ENCODE measurements at regions not wholly inside any gene's neighbourhood (a gene's known extent, or its start where the extent isn't known, plus 50 kb on each side); places are given as distances from the start of the nearest gene placed in this dataset.

GRCh38 chr4:35228313-35228712, 1016.0 kb downstream of the ARAP2 start:
- Histone ChIP-seq H3K4me3 (ENCODE audit: insufficient read length, low read depth) (no peak overlapping the region), H3K4me1 (ENCODE audit: insufficient read depth, insufficient read length) (no peaks in the 10 kb centered on the region), H3K9me3 (ENCODE audit: insufficient read depth, low read length) (no peaks in the 10 kb centered on the region), H3K9ac (ENCODE audit: insufficient read length, low read depth) (no peak overlapping the region), H3K27me3 (ENCODE audit: insufficient read depth, insufficient read length) (no peaks in the 10 kb centered on the region), H3K36me3 (ENCODE audit: insufficient read depth, insufficient read length, low read length) (no peaks in the 10 kb centered on the region)
- no peak for DNase-seq (ENCODE audit: low read depth, low spot score)
- TF ChIP-seq SUZ12 (IDR thresholded peaks at IDR 0.05; ENCODE audit: extremely low read depth, insufficient read depth, insufficient read length): no peak
- TF ChIP-seq ZNF274 (IDR thresholded peaks at IDR 0.05; ENCODE audit: low read depth, low read length): no peak
- TF ChIP-seq YY1 (IDR thresholded peaks at IDR 0.05; ENCODE audit: insufficient read depth, insufficient read length): no peak

DNA sequence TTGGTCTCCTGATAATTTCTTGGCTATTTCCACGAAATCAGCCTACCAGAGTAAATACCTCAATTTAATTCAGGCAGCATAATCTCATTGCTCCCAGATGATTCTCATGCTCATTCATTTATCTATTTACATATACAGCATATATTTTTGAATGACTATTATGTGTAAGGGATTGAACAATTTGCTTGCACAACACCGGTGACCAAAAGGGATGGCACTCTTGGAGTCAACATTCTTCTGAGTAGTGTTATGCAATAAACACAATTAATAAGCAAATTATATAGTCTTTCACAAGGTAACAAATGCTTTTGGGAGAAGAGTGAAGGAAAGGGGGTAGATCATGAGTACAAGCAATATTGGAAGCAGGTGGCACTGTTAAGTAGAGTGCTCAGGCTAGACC, 1015.3 kb downstream of the ARAP2 start:
- Histone ChIP-seq H3K9me3 (ENCODE audit: insufficient read depth, low read length) (0 out of 2 replicates have a peak, but pooled peaks cover 1% of the 10 kb centered on the region), H3K9ac (ENCODE audit: insufficient read length, low read depth) (no peak overlapping the region), H3K36me3 (ENCODE audit: insufficient read depth, insufficient read length, low read length) (no peaks in the 10 kb centered on the region), H3K4me1 (ENCODE audit: insufficient read depth, insufficient read length) (no peaks in the 10 kb centered on the region), H3K27me3 (ENCODE audit: insufficient read depth, insufficient read length) (no peaks in the 10 kb centered on the region), H3K4me3 (ENCODE audit: insufficient read length, low read depth) (no peak overlapping the region)
- no peak for DNase-seq (ENCODE audit: low read depth, low spot score)
- no peak for TF ChIP-seq ZNF274 (IDR thresholded peaks at IDR 0.05; ENCODE audit: low read depth, low read length)
- no peak for TF ChIP-seq SUZ12 (IDR thresholded peaks at IDR 0.05; ENCODE audit: extremely low read depth, insufficient read depth, insufficient read length)
- TF ChIP-seq YY1 (IDR thresholded peaks at IDR 0.05; ENCODE audit: insufficient read depth, insufficient read length): no peak

DNA sequence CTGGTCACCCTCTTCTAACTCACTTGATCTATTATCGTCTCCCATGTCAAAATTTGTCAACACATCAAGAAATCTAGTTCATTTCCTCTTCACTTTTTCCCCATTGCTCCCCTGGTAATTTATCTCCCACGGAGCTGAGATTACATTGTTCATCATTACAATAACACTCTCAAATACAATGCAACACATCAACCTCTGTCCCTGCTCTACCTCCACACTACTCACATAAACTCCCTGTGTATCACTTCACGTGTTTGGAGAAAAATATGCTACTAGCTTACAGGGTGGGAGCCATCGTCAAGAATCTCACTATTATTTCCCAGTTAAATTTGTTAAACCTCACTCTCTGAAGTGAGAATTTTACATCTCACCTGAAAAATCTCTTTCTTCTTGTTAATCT, 1006.4 kb downstream of the ARAP2 start:
- no peaks in the 10 kb centered on the region for H3K27me3 ChIP-seq (ENCODE audit: insufficient read depth, insufficient read length)
- no peak overlapping the region for H3K4me3 ChIP-seq (ENCODE audit: insufficient read length, low read depth)
- TF ChIP-seq YY1 (IDR thresholded peaks at IDR 0.05; ENCODE audit: insufficient read depth, insufficient read length): no peak
- TF ChIP-seq ZNF274 (IDR thresholded peaks at IDR 0.05; ENCODE audit: low read depth, low read length): no peak
- no peak for TF ChIP-seq SUZ12 (IDR thresholded peaks at IDR 0.05; ENCODE audit: extremely low read depth, insufficient read depth, insufficient read length)
- H3K9me3 ChIP-seq (ENCODE audit: insufficient read depth, low read length): peaks cover 9% of the 10 kb centered on the region; the same call in 1 of the 2 replicates
- H3K36me3 ChIP-seq (ENCODE audit: insufficient read depth, insufficient read length, low read length): no peaks in the 10 kb centered on the region
- no peak overlapping the region for H3K9ac ChIP-seq (ENCODE audit: insufficient read length, low read depth)
- H3K4me1 ChIP-seq (ENCODE audit: insufficient read depth, insufficient read length): no peaks in the 10 kb centered on the region
- no peak for DNase-seq (ENCODE audit: low read depth, low spot score)

GRCh38 chr4:35238793-35239192, 1005.5 kb downstream of the ARAP2 start:
- TF ChIP-seq YY1 (IDR thresholded peaks at IDR 0.05; ENCODE audit: insufficient read depth, insufficient read length) (no peak), SUZ12 (IDR thresholded peaks at IDR 0.05; ENCODE audit: extremely low read depth, insufficient read depth, insufficient read length) (no peak), ZNF274 (IDR thresholded peaks at IDR 0.05; ENCODE audit: low read depth, low read length) (no peak)
- no peak overlapping the region for H3K9ac ChIP-seq (ENCODE audit: insufficient read length, low read depth)

GRCh38 chr4:35246493-35246892, 997.8 kb downstream of the ARAP2 start:
- Histone ChIP-seq H3K4me1 (ENCODE audit: insufficient read depth, insufficient read length) (no peaks in the 10 kb centered on the region), H3K27me3 (ENCODE audit: insufficient read depth, insufficient read length) (no peaks in the 10 kb centered on the region), H3K4me3 (ENCODE audit: insufficient read length, low read depth) (no peak overlapping the region), H3K9me3 (ENCODE audit: insufficient read depth, low read length) (peaks cover 2% of the 10 kb centered on the region; the same call in 1 of the 2 replicates), H3K36me3 (ENCODE audit: insufficient read depth, insufficient read length, low read length) (no peaks in the 10 kb centered on the region), H3K9ac (ENCODE audit: insufficient read length, low read depth) (no peak overlapping the region)
- TF ChIP-seq ZNF274 (IDR thresholded peaks at IDR 0.05; ENCODE audit: low read depth, low read length): no peak
- no peak for TF ChIP-seq SUZ12 (IDR thresholded peaks at IDR 0.05; ENCODE audit: extremely low read depth, insufficient read depth, insufficient read length)
- no peak for TF ChIP-seq YY1 (IDR thresholded peaks at IDR 0.05; ENCODE audit: insufficient read depth, insufficient read length)
- DNase-seq (ENCODE audit: low read depth, low spot score): no peak

More at GRCh38 chr4:35238793-35239192, 1005.5 kb downstream of the ARAP2 start:
- Histone ChIP-seq H3K27me3 (ENCODE audit: insufficient read depth, insufficient read length) (no peaks in the 10 kb centered on the region), H3K9me3 (ENCODE audit: insufficient read depth, low read length) (peaks cover 9% of the 10 kb centered on the region; the same call in 1 of the 2 replicates), H3K4me3 (ENCODE audit: insufficient read length, low read depth) (no peak overlapping the region), H3K36me3 (ENCODE audit: insufficient read depth, insufficient read length, low read length) (no peaks in the 10 kb centered on the region), H3K4me1 (ENCODE audit: insufficient read depth, insufficient read length) (no peaks in the 10 kb centered on the region)
- DNase-seq (ENCODE audit: low read depth, low spot score): no peak

DNA sequence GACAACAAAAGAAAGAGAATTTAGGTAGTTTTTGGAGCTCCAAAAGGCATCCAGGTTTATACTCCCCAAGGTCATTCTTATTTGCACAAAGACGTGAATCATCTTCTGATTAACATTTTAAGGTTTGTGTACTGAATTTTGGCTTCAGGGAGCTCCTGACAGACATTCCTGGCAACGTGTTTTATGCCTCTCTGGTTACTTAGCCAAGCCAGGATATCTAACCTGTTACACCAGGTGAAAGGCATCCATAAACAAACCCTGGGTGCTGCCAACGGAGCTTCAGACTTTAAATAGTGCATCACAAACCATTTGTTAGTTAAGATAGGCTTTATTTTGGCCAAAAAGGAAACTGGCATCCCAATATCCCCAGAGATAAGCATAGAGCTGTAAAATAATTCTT, 997.3 kb downstream of the ARAP2 start:
- Histone ChIP-seq H3K4me3 (ENCODE audit: insufficient read length, low read depth) (no peak overlapping the region), H3K9ac (ENCODE audit: insufficient read length, low read depth) (no peak overlapping the region), H3K27me3 (ENCODE audit: insufficient read depth, insufficient read length) (no peaks in the 10 kb centered on the region), H3K4me1 (ENCODE audit: insufficient read depth, insufficient read length) (no peaks in the 10 kb centered on the region), H3K36me3 (ENCODE audit: insufficient read depth, insufficient read length, low read length) (no peaks in the 10 kb centered on the region), H3K9me3 (ENCODE audit: insufficient read depth, low read length) (no peaks in the 10 kb centered on the region)
- DNase-seq (ENCODE audit: low read depth, low spot score): no peak
- TF ChIP-seq ZNF274 (IDR thresholded peaks at IDR 0.05; ENCODE audit: low read depth, low read length): no peak
- no peak for TF ChIP-seq SUZ12 (IDR thresholded peaks at IDR 0.05; ENCODE audit: extremely low read depth, insufficient read depth, insufficient read length)
- no peak for TF ChIP-seq YY1 (IDR thresholded peaks at IDR 0.05; ENCODE audit: insufficient read depth, insufficient read length)

DNA sequence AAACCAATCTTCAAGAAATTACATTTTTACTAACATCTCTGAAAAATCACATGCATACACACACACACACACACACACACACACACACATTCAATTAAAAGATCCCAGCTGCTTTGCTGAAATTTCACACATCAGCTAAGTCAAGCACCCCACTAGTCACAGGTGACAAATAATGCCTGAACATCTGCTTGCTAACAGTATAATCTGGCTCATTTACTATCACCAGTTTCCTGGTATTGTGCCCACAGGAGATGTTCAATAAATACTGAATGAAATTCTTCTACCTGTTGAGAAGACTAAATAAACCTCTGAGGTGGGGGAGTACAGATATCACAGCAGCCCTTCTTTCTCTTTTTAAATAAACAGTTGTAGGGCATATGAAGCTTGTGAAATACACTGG, 994.0 kb downstream of the ARAP2 start:
- Histone ChIP-seq H3K9me3 (ENCODE audit: insufficient read depth, low read length) (no peaks in the 10 kb centered on the region), H3K9ac (ENCODE audit: insufficient read length, low read depth) (no peak overlapping the region), H3K4me3 (ENCODE audit: insufficient read length, low read depth) (no peak overlapping the region), H3K27me3 (ENCODE audit: insufficient read depth, insufficient read length) (no peaks in the 10 kb centered on the region), H3K36me3 (ENCODE audit: insufficient read depth, insufficient read length, low read length) (no peaks in the 10 kb centered on the region), H3K4me1 (ENCODE audit: insufficient read depth, insufficient read length) (no peaks in the 10 kb centered on the region)
- no peak for TF ChIP-seq SUZ12 (IDR thresholded peaks at IDR 0.05; ENCODE audit: extremely low read depth, insufficient read depth, insufficient read length)
- TF ChIP-seq ZNF274 (IDR thresholded peaks at IDR 0.05; ENCODE audit: low read depth, low read length): no peak
- TF ChIP-seq YY1 (IDR thresholded peaks at IDR 0.05; ENCODE audit: insufficient read depth, insufficient read length): no peak
- DNase-seq (ENCODE audit: low read depth, low spot score): no peak

Data from NT2/D1 (cell line).